NOMO-1 (cell line): ENCODE measurements at regions not wholly inside any gene's neighbourhood (a gene's known extent, or its start where the extent isn't known, plus 50 kb on each side); places are given as distances from the start of the nearest gene placed in this dataset.
"Not testable (repeated sequence)": the region's sequence is repeated elsewhere in the genome, so short reads cannot be mapped to it uniquely, and the experiment has no call there.

Source experiments
- DNase-seq, 2 experiments: peaks; one replicate each; lab custom pipeline; 2025; ENCODE audit not compliant: unreplicated experiment in 2 of 2; lab: John Stamatoyannopoulos, UW

DNA sequence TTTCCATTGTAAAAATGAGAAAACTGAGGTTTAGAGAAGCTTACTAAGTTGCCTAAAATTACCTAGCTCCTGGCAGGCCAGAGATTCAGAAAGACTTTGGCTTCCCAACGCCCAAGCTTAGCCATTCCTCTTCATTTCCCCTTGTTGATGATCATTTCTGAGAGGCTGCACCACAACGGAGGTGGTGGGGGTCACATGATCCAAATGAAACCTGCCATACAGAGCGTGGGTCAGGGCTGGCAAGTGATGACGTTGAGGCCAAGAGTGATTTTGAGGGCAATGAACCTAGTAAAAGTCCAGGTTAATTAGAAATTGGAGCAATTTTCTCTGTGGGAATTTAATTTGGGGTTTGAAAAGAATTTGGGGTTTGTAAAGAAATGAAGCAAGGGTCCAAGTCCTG is 109.9 kb downstream of the TMEM182 start:
- DNase-seq = no peak

DNA sequence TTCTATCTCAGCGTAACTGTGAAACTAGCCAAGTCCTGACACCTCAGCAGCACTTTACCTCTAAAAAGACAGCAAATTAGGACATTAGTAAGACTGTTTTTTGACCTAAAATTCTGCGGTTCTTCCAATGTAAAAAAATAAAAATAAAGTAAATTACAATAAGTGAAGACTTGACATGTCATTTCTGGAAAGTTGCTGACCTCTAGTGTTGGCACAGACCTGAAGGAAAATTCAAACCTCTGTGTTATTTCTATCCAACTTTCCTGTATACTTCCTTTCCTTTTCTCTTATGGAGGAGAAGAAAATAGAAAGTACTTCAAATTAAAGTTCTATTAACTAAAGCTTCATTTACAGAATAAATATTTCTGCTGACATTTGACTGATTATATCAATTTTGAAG is 110.6 kb downstream of the TMEM182 start:
- no peak for DNase-seq

GRCh38 chr2:102879513-102879912 is 117.7 kb downstream of the TMEM182 start:
- DNase-seq = not testable (repeated sequence)

DNA sequence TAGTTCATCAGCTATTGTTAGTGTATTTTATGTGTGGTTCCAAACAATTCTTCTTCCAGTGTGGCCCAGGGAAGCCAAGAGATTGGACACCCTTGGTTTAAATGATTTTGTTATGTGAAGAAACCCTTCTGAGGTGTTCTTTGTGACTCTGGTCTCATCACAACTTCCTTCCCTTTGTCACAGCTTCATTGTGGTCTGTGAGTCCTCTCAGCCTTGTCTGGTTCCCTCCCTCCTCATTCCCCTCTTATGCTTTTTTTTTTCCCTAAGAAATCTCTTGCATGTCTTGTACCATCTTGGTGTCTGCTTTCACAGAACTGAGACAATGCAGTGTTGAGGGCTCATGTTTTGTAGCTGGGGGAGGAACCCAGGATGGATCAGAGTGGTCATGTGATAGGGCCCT is 118.9 kb downstream of the TMEM182 start:
- peak in 1 of 2 experiments; percentile 33 for DNase-seq

GRCh38 chr2:102886216-102886893 is 124.5 kb downstream of the TMEM182 start:
- no peak for DNase-seq

- no peak for DNase-seq
Measured at GRCh38 chr2:102888514-102888913, 126.7 kb downstream of the TMEM182 start.

DNA sequence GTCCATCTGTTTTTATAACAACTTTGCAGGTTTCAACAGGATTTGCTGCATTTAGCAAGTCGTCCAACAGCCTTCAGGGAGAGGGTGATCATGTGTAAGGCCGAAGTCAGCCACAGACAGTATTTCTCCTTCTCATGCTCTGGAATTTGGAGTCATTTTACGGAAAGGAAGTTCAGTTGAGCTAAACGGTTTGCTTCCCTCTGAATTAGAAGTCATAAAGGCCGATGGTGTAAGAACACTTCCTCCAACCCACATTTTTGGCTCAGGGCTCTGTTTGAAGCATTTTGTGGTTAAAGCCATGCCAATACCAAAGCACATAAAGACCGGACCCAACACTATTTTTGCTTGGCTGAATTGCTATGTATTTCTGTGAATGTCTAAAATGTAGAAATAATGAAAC is 129.5 kb downstream of the TMEM182 start:
- peak; percentile 91 to 93 for DNase-seq

GRCh38 chr2:102892698-102893310 is 131.0 kb downstream of the TMEM182 start:
- DNase-seq = no peak

DNA sequence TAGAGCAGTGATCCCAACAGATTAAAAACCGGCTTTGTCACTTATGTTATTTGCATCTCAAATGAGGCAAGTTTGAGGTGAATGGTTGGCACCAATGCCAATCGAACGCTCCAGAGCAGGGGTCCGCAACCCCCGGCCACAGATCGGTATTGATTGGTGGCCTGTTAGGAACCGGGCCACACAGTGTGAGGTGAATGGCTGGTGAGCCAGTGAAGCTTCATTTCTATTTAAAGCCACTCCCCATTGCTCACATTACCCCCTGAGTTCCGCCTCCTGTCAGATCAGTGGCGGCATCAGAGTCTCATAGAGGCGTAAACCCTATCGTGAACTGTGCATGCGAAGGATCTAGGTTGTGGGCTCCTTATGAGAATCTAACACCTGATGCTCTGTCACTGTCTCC is 132.0 kb downstream of the TMEM182 start:
- no peak for DNase-seq

GRCh38 chr2:102895376-102895775 is 133.5 kb downstream of the TMEM182 start:
- peak; percentile 32 to 47 for DNase-seq

- not testable (repeated sequence) for DNase-seq
Measured at GRCh38 chr2:102909240-102909639, 147.4 kb downstream of the TMEM182 start.

GRCh38 chr2:102910724-102911123 is 148.9 kb downstream of the TMEM182 start:
- DNase-seq = no peak

DNA sequence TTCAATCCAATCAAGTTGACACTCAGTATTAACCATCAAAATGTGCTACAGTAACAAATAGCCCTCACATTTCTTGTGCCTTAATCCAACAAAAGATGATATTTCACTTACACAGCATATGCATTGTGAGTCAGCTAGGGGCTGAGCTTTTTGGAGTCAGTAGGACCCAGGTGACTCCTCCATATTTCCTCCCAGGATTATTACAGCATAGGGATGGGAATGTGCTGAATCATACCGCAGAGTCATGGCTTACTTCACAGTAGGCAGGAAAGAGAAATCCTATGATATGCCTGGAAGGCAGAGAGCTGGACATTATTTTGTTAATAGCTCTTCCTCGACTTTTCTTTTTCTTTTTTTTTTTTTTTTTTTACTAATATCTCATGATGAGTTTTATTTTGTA is 153.3 kb downstream of the TMEM182 start:
- DNase-seq = no peak

DNA sequence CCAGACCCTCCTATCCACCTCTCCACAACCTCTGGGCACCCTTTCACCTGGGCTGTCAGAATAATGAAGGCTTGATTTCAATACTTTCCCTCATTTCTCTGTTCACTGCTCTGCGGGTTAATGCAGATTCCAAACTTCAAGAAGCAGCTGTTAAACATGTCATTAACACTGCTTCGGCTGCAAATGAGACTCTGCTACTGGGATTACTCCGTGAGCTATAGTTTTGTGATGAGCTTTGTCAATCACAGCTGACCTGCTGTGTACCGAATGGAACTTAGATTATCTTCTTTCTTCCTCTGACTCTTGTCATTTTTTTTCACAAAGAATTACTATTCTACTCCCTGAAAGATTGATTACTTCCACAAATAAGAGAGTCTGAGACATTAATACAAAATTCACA is 160.5 kb downstream of the TMEM182 start:
- no peak for DNase-seq

- no peak for DNase-seq
Measured at GRCh38 chr2:102925003-102925402, 163.2 kb downstream of the TMEM182 start.

DNA sequence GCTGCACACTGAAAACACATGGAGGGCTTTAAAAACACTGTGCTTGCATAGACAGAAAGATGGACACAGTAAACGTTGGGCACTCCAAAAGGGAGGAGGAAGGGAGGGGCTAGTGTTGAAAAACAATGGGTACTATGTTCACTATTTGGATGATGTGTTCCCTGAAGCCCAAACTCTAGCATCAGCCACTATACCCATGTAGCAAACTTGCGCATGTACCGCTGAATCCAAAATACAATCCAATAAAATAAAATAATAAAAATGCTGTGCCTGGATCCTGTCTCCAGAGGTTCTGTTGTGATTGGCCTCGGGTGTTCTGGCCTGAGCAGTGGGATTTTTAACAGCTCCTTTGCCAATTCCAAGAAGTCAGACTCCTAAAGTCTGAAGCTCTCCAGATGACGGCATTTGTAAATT is 166.0 kb downstream of the TMEM182 start:
- DNase-seq = no peak

- no peak for DNase-seq
Measured at GRCh38 chr2:102929721-102930120, 167.9 kb downstream of the TMEM182 start.

GRCh38 chr2:102932501-102932900 is 170.7 kb downstream of the TMEM182 start:
- DNase-seq = no peak

- no peak for DNase-seq
Measured at GRCh38 chr2:102939207-102939606, 177.4 kb downstream of the TMEM182 start.

GRCh38 chr2:102940684-102941083 is 178.9 kb downstream of the TMEM182 start:
- DNase-seq = no peak

DNA sequence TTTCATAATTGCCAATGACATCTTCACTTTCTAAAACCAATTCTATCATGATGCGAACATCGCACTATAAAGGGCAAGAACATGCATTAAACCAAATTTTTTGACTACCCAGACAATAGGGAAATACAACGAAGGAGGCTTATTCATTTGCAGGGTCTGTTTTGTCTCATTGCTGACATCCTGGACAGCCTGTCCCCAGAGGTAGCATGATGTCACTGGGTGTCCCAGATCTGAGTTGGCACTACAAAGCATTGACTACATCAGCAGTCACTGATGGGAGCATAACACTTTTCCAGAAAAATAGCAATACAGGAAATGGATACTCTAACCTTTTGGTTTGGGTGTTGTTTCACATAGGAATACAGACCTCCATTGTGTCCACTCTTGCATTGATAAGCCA is 180.3 kb downstream of the TMEM182 start:
- no peak for DNase-seq

DNA sequence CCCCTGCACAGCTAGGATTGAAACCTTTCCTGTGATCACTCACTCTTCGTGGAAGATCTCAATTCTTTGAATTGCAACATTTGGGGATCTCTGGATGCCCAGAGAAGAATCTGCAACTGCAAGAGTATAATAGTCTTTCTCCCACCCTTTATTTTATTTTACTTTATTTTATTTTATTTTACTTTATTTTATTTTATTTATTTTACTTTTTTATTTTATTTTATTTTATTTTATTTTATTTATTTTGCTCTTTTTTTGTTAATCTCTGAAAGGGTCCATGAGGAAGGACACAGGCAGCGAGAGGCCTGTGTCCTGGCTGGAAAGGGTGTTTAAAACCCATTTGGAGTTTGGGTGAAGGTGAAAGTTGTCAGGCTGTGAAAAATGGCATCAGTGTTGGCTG is 181.4 kb downstream of the TMEM182 start:
- DNase-seq = no peak
